Peyer's patch (tissue), 4 donors: ENCODE measurements at regions not wholly inside any gene's neighbourhood (a gene's known extent, or its start where the extent isn't known, plus 50 kb on each side); places are given as distances from the start of the nearest gene placed in this dataset.

Source experiments
- POLR2A ChIP-seq, 2 donors: fragments of 450-650 bp; IDR thresholded peaks; one replicate each; pipeline ENCODE4 v1.5.1; 2017; ENCODE audit warnings: antibody characterized with exemption in 2 of 2, mild to moderate bottlenecking in 2 of 2, moderate library complexity in 2 of 2
- TF ChIP-seq, protein P1 (sequence below), 6 experiments: fragments of 450-650 bp in 4 of 6; fragments of 200-600 bp in 2 of 6; sonication (generic) in 1 of 6; IDR thresholded peaks; one replicate each; pipeline ENCODE4 v1.5.1; 2017 to 2019; ENCODE audit warnings: antibody characterized with exemption in 6 of 6, mild to moderate bottlenecking in 3 of 6, moderate library complexity in 1 of 6

DNA sequence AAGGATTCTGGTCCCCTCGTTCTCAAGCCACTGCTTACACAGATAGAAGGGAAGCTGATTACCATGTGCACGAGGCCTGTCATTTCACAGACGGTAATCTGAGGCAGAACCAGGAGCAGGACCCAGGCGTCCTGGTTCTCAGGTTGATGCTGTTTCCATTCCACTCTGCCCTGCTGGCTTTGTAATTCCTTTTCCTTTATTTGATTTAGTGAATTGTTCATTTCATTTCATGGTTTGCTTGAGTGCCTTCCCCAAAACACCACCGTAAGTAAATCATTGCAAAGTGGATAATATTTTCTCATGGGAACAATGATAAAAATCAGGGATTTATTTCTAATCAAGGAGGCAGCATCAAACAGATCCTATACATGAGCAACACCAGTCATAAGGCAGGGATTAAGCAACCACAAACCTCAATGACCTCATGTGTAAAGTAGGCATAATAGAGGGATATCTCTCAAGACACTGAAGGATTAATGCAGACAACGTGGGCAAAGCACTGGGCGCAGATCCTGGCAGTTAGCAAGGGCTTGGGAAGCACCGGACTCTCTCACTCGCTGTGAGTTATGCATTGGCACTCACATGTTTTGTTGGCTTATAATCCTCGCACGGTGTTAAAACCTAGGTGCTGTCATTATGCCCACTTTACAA is 229.5 kb upstream of the FOXQ1 start:
- TF ChIP-seq, protein P1, sequence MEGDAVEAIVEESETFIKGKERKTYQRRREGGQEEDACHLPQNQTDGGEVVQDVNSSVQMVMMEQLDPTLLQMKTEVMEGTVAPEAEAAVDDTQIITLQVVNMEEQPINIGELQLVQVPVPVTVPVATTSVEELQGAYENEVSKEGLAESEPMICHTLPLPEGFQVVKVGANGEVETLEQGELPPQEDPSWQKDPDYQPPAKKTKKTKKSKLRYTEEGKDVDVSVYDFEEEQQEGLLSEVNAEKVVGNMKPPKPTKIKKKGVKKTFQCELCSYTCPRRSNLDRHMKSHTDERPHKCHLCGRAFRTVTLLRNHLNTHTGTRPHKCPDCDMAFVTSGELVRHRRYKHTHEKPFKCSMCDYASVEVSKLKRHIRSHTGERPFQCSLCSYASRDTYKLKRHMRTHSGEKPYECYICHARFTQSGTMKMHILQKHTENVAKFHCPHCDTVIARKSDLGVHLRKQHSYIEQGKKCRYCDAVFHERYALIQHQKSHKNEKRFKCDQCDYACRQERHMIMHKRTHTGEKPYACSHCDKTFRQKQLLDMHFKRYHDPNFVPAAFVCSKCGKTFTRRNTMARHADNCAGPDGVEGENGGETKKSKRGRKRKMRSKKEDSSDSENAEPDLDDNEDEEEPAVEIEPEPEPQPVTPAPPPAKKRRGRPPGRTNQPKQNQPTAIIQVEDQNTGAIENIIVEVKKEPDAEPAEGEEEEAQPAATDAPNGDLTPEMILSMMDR (IDR thresholded peaks at IDR 0.05): no peak
- TF ChIP-seq POLR2A (IDR thresholded peaks at IDR 0.05): no peak
